ENCODE measurements at regions not wholly inside any gene's neighbourhood (a gene's known extent, or its start where the extent isn't known, plus 50 kb on each side); places are given as distances from the start of the nearest gene placed in this dataset.
A peak's percentile ranks its signal among the peaks of the same experiment; 100 is the strongest.

DNA sequence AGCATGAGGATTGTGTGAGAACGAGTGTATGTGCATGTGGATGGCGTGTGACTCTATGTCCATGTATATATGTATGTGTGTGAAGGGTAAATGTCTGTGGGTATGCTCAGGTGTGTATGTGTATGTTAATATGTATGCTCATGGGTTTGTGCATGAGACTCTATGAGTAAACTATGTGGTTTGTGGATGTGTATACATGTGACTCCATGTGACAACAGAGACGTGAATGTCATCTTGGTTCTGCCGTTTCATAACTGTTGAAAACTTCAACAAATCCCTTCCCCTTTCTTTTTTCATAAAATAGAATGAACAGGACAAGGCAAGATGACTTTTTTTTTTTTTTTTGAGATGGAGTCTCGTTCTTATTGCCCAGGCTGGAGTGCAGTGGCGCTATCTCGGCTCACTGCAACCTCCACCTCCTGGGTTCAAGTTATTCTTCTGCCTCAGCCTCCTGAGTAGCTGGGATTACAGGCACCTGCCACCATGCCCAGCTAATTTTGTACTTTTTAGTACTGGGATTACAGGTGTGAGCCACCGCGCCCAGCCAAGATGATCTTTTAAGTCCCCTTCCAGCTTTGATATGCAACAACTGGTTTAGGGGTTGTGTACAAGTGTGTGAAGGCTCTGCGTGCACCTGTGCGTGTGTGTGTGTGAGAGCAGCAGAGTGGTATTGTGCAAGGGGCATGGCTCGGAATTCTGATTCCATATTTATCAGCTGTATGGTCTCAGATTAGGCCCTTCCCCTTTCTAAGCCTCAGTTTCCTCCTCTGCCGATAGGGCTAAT lies 106.3 kb downstream of the EBNA1BP2 start:
- DNase-seq (ENCODE audit: low read depth in 3 of 3): no peak

GRCh38 chr1:43065191-43065590 lies 106.5 kb upstream of the SLC2A1 start:
- DNase-seq (ENCODE audit: low read depth in 3 of 3): no peak

DNA sequence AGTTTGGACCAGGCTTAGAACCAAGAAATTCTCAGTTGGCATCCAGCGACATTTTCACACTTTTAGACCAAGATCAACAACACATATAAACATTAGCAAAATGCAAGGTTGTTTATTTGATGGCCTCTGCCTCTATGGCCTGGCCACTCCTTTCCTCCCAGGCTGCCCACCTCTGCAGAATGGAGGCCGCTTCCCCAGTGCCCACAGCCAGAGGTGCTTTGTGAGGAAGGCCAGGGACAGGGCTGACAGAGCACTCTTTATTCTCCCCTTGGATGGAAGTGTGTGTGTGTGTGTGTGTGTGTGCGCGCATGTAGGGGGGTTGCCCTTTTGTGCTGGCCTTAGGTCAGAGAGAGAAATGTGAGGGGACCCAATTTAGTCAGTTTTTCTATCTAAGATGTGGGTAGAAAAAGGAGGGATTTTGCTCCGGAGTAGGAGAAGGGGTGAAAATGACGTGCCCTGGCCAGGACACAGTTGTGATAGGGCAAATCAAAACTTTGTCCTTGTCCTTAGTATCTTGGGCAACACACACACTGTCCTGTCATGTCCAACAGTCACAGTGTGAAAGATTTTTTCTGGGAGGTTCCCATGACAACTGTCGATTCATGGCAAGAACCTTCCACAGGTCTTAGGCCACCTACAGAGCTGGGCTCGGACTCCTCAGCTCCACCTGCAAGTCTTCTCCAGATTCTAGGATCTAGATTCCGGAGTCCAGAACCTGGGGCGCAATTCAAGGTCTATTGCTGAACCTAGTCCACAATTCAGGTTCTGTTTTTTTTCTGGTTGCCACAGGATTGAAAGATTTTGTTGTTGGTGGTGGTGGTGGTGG lies 104.9 kb upstream of the SLC2A1 start:
- DNase-seq (ENCODE audit: low read depth in 3 of 3): no peak

DNA sequence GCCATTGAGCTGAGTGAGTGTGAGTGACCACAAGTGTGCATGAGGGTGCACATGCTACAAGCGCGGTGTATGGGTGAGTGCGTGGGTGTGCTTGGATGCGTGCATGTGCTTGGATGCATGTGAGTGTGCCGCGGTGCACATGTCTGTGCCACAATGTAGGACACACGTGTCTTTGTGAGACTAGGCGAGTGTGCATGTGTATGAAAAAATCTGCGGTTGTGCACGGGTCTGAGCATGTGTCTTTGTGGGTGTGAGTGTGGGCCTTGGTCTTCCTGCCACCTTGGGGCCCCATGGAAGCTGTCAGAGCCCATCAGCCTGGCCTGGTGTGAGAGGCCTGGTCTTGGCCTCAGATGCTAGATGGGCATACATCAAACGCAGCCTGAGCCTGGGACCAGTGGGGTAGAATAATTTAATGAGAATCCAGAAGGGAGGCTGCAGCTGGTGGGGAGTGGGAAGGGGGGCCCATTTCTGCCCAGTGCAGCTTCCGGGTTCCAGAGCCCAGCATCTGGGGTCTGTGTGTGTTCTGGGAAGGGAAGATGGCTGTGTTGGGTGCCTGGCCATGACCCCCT lies 103.9 kb upstream of the SLC2A1 start:
- no peak for DNase-seq (ENCODE audit: low read depth in 3 of 3)

DNA sequence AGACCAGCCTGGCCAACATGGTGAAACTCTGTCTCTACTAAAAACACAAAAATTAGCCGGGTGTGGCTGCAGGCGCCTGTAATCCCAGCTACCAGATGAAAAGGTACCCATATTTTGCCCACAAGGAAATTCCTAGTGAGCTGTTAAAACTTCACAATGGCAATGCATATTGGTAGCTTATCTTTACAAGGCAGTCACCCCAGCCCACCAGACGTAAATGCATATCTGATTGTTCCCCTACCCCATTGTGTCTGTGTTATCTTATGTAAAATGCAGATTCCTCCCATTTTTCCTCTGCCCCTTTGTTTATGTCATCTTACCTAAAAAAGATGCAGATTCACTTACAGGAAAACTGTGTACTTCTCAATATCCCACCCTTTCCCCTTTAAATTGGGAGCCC lies 103.1 kb upstream of the SLC2A1 start:
- no peak for DNase-seq (ENCODE audit: low read depth in 3 of 3)

GRCh38 chr1:43059640-43060574 lies 101.2 kb upstream of the SLC2A1 start:
- DNase-seq (ENCODE audit: low read depth in 3 of 3): no peak

GRCh38 chr1:43058545-43059360 lies 100.1 kb upstream of the SLC2A1 start:
- peak in 1 of 3 donors; percentile 45 for DNase-seq (ENCODE audit: low read depth in 3 of 3)

DNA sequence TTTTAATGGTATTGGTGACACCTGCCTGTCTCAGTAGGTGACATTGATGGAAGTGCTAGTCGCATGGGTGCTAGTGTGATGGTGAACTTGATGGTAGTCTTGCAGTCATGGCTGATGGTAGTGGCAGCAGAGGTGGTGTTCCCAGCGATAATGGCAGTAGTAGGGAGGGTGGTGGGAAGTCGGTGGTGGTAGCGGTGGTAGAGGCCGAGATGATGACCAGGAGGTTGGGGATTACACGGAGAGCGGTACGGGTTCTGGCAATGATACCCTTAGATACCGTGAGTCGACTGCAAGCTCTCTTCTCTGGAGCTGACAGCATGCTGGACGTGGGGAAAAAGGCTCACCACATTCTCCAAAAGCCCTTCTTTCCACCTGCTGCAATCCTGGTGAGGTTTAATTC lies 99.4 kb upstream of the SLC2A1 start:
- DNase-seq (ENCODE audit: low read depth in 3 of 3): no peak

GRCh38 chr1:43057567-43057966 lies 98.9 kb upstream of the SLC2A1 start:
- DNase-seq (ENCODE audit: low read depth in 3 of 3): no peak

- DNase-seq (ENCODE audit: low read depth in 3 of 3): no peak
Measured at GRCh38 chr1:43056981-43057391, 98.3 kb upstream of the SLC2A1 start.

DNA sequence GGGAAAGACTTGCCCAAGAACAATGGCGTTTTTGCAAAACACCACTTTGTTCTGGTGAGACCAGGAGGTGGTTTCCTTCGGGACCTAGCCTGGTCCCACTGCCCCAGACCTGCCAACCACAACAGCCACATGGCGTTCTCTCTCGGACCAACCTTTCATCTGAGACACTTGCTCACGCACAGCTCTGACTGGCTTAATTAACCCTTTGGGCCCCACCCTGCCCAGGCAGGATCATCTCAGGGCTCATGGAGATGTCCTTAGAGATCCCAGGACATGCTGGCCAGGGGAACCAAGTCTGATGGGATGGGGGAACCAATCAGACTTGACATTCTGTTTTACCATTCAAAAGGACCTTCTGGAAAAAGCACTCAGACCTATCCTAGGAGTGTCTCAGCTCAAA lies 97.8 kb upstream of the SLC2A1 start:
- DNase-seq (ENCODE audit: low read depth in 3 of 3): no peak

- DNase-seq (ENCODE audit: low read depth in 3 of 3): no peak
Measured at GRCh38 chr1:43054961-43055360, 96.3 kb upstream of the SLC2A1 start.

GRCh38 chr1:43052786-43053439 lies 94.2 kb upstream of the SLC2A1 start:
- DNase-seq (ENCODE audit: low read depth in 3 of 3): no peak

DNA sequence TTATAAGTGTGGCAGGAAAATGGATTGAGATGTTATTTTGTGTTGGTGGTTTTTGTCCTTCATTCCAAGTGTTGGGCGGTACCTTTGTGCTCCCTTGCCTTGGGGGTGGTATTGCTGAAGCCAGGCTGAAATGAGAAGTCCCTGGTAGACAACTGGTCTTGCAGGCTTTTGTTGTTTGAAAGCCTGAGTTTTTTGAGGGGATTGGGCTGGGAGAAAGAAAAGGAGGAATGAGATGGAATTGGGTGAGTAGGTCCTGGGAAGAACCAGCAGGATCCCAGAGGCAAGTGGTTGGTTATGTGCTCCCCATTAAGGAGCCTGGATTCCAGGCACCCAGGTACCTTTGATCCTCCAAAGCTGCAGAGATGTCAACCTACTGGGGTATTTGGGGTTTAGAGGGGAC lies 93.7 kb upstream of the SLC2A1 start:
- DNase-seq (ENCODE audit: low read depth in 3 of 3): no peak

DNA sequence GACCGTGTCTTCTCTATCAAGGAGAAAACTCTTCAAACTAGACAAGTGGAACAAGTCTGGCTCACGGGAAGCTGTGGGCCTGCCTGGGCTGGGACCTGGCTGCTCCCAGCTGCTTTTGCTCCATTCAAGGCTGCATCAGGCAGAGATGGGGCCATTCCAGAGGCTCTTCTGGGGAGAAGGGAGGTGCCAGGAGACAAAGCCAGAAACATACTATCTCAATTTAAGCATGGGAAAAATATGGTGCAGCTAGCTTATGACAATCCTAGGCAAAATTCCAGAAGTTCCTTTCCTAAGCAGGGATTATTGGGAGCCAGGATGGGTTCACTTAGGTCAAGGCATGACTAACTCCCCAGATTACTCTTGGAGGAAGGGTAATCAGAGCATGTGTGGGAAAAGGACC lies 90.8 kb upstream of the SLC2A1 start:
- DNase-seq (ENCODE audit: low read depth in 3 of 3): no peak

DNA sequence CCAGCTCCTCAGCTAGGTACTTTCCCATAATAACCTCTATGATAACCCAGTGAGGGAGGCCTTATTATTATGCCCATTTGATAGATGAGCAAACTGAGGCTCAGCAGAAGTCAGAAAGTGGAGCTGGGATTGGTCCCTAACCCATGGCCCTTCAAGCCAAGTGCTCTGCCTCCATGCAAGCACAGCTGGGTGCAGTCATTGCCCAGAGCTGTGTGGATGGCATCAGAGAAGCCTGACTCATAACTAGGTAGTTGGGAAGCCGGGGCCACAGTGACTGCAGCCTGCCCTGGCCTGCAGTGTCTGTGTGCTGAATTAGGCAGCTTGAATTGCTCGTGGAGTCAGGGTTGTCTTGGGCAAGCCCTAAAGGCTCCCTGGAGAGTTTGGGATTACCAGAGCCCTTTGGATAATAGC lies 89.9 kb upstream of the SLC2A1 start:
- no peak for DNase-seq (ENCODE audit: low read depth in 3 of 3)

- DNase-seq (ENCODE audit: low read depth in 3 of 3): no peak
Measured at GRCh38 chr1:43047135-43047534, 88.5 kb upstream of the SLC2A1 start.

GRCh38 chr1:43044572-43045361 lies 86.1 kb upstream of the SLC2A1 start:
- DNase-seq (ENCODE audit: low read depth in 3 of 3): no peak

GRCh38 chr1:43043695-43044094 lies 85.0 kb upstream of the SLC2A1 start:
- DNase-seq (ENCODE audit: low read depth in 3 of 3): no peak

Data from stimulated activated CD4-positive, alpha-beta T cell treated with anti-CD3 and anti-CD28 coated beads, TNF-alpha, amount 100 ng/mL, for 48 hours (primary cell).